ENCODE measurements at regions not wholly inside any gene's neighbourhood (a gene's known extent, or its start where the extent isn't known, plus 50 kb on each side); places are given as distances from the start of the nearest gene placed in this dataset.

DNA sequence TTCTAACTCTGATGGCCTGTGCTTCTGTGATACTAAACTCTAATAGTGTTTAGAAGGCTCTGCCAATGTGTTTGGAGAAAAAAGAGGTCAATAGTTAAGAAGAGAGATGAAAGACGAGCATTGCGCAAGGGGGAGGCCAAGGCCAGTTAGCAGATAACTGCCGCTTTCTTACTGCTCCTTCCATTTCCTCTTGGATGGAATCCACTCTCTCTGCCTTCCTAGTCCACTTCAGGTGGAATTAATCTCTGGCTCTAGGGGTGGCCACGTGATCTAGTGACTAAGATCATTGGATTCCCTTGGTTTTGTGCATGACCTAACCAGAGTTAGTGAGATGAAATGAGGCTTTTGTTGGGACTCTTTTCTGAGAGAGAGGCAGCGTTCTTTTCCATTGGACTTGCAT lies 148.3 kb downstream of the ACTL8 start:
- TF ChIP-seq CTCF (conservative IDR thresholded peaks at IDR 0.05), result no peak
- H3K27me3 Mint-ChIP-seq (ENCODE audit: low read depth), result peaks cover 62% of the 10 kb centered on the region

More for the DNA sequence above, 148.3 kb downstream of the ACTL8 start:
- peaks cover 0 to 3% of the 10 kb centered on the region in 2 experiments; a peak in 1 of 5 replicates for H3K9me3 Mint-ChIP-seq
- Histone ChIP-seq H4K20me1 (ENCODE audit: control insufficient read depth, insufficient read depth, insufficient read length) (no peaks in the 10 kb centered on the region), H3K18ac (ENCODE audit: insufficient read length, low read depth, low read length) (no peak overlapping the region), H2AFZ (ENCODE audit: low read length) (no peak overlapping the region), H3K56ac (ENCODE audit: insufficient read length, low read depth, low read length) (no peak overlapping the region), H4K5ac (ENCODE audit: insufficient read length, low read depth, low read length) (no peak overlapping the region), H3K79me2 (ENCODE audit: insufficient read depth, low read length) (no peaks in the 10 kb centered on the region), H4K91ac (ENCODE audit: insufficient read length, low read depth, low read length) (no peak overlapping the region), H2BK20ac (ENCODE audit: low read depth, low read length, poor library complexity, severe bottlenecking) (no peak overlapping the region), H3K23me2 (ENCODE audit: insufficient read length, low read depth, low read length, poor library complexity, severe bottlenecking) (no peaks in the 10 kb centered on the region), H3K4ac (ENCODE audit: low read depth, low read length) (no peak overlapping the region), H3K4me2 (ENCODE audit: insufficient read depth, insufficient read length, low read length) (no peak overlapping the region), H3K4me1 (ENCODE audit: insufficient read depth, low read length) (no peaks in the 10 kb centered on the region), H3K9ac (ENCODE audit: extremely low read depth, insufficient read length, low read length) (no peak overlapping the region), H2BK15ac (ENCODE audit: low read depth, low read length) (no peak overlapping the region), H3T11ph (ENCODE audit: low read length) (no peak overlapping the region), H4K8ac (replicated peaks; ENCODE audit: insufficient read length, low read depth, low read length) (no peak overlapping the region), H3K27me3 (ENCODE audit: insufficient read depth, low read length) (no peaks in the 10 kb centered on the region; the same call in 1 of the 2 replicates), H3K79me1 (ENCODE audit: insufficient read depth, low read depth, low read length, poor library complexity, severe bottlenecking) (no peaks in the 10 kb centered on the region), H2BK5ac (ENCODE audit: insufficient read length, low read length) (no peak overlapping the region), H3K23ac (ENCODE audit: insufficient read length, low read depth, low read length) (no peak overlapping the region), H2BK120ac (ENCODE audit: low read depth, low read length, poor library complexity, severe bottlenecking) (no peak overlapping the region), H3K9me3 (ENCODE audit: control insufficient read depth, low read depth, low read length) (no peaks in the 10 kb centered on the region), H3K27ac (ENCODE audit: insufficient read length, low read depth, low read length) (no peak overlapping the region), H3K14ac (ENCODE audit: insufficient read depth, low read length) (no peak overlapping the region), H2BK12ac (ENCODE audit: insufficient read length, low read depth, low read length) (no peak overlapping the region), H2AK5ac (ENCODE audit: insufficient read length, low read length) (no peak overlapping the region)
- H3K4me1 Mint-ChIP-seq, result no peaks in the 10 kb centered on the region
- no peak overlapping the region for H3K27ac Mint-ChIP-seq
- H3K4me3 Mint-ChIP-seq, result no peak overlapping the region
- WGBS (ENCODE audit: extremely low coverage, insufficient read length, low lambda C conversion rate), result no CpG with 5 or more reads among the region's 5 CpGs
- DNase-seq, result no peak
- no peaks in the 10 kb centered on the region for H3K36me3 Mint-ChIP-seq (ENCODE audit: insufficient read depth in 1 of 3, low read depth in 3 of 3)

Measured in H9 (cell line).